Midbrain (tissue), 1 donor: ENCODE measurements at regions not wholly inside any gene's neighbourhood (a gene's known extent, or its start where the extent isn't known, plus 50 kb on each side); places are given as distances from the start of the nearest gene placed in this dataset.
"Not testable (repeated sequence)": the region's sequence is repeated elsewhere in the genome, so short reads cannot be mapped to it uniquely, and the experiment has no call there.

Source experiments
- DNase-seq: peaks from one replicate; lab custom pipeline; 2025; lab: John Stamatoyannopoulos, UW

- not testable (repeated sequence) for DNase-seq
These were observed 350.6 kb upstream of the NUPR2 start for GRCh38 chr7:56466607-56467525.

DNA sequence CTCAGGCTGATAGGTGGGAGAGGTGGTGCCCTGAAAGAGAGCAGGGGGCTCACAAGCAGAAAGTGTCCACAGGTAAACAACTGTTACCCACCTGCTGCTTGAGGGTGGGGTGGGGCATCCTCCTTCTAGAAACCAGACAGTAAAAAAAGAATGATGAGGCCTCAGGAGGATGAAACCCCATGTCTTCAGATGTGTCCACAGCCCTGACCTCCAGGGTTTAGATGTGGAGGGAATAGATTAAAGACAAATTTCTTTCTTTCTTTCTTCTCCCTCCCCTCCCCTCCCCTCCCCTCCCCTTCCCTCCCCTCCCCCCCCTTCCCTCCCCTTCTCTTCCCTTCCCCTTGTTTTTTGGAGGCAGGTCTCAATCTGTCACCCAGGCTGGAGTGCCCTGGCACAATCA, 333.5 kb upstream of the NUPR2 start:
- no peak for DNase-seq

GRCh38 chr7:56447864-56448693, 331.9 kb upstream of the NUPR2 start:
- DNase-seq, result no peak

DNA sequence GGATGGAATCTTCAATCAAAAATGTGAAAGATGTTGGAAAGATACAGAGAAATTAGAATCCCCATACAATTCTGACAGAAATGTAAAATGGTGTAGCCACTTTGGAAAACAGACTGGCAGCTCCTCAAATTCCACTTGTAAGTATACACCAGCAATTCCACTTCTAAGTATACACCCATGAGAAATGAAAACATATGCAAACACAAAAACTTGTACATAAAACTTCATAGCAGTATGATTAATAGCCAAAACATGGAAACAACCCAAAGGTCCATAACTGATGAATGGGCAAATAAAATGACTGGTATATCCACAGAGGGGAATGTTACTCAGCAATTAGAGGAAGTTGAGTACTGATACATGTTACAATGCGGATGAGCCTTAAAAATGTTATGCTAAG, 304.3 kb upstream of the NUPR2 start:
- DNase-seq, result not testable (repeated sequence)

- no peak for DNase-seq
These were observed 259.0 kb upstream of the NUPR2 start for GRCh38 chr7:56375173-56375572.

- not testable (repeated sequence) for DNase-seq
These were observed 258.4 kb upstream of the NUPR2 start for GRCh38 chr7:56374666-56375065.

GRCh38 chr7:56373314-56373713, 257.1 kb upstream of the NUPR2 start:
- DNase-seq, result not testable (repeated sequence)

DNA sequence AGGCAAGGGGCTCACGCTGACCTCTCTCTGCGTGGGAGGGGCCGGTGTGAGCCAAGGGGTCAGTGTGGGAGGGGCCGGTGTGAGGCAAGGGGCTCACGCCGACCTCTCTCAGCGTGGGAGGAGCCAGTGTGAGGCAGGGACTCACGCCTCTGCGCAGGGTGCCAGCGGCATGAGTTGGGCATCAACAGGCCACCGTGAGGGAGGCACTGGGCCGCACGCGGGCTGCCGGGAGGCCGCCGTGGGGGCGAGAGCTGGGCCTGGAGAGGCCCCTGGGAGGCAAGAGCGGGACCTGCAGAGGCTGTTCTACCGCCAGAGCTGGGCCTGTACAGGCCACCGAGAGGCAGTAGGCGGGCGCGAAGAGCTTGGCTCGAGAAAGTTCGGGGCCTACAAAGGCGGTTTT, 255.6 kb upstream of the NUPR2 start:
- not testable (repeated sequence) for DNase-seq

- DNase-seq, result not testable (repeated sequence)
These were observed 254.1 kb upstream of the NUPR2 start for GRCh38 chr7:56370208-56370872.

GRCh38 chr7:56367914-56368313, 251.7 kb upstream of the NUPR2 start:
- DNase-seq, result not testable (repeated sequence)

GRCh38 chr7:56367411-56367810, 251.2 kb upstream of the NUPR2 start:
- not testable (repeated sequence) for DNase-seq

- DNase-seq, result not testable (repeated sequence)
These were observed 250.5 kb upstream of the NUPR2 start for GRCh38 chr7:56366701-56367100.

GRCh38 chr7:56352576-56352975, 236.4 kb upstream of the NUPR2 start:
- not testable (repeated sequence) for DNase-seq

DNA sequence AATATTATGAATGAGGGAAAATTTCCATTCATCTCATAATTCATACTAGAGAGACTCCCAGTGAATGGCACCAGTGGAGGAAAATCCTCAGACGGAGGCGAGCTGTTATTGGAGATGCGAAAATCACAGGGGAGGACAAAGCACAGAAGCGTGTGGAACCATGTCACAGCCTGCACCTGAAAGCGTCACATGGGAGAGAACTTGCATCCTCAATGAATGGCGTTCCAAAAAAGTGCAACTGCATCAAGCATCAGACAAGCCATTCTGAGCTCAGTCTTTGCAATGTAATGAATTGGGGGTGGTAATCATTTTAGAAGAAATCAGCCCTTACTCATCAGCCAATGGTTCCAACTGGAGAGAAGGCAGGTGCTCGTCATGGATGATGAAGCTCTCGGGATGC, 235.0 kb upstream of the NUPR2 start:
- DNase-seq, result not testable (repeated sequence)

DNA sequence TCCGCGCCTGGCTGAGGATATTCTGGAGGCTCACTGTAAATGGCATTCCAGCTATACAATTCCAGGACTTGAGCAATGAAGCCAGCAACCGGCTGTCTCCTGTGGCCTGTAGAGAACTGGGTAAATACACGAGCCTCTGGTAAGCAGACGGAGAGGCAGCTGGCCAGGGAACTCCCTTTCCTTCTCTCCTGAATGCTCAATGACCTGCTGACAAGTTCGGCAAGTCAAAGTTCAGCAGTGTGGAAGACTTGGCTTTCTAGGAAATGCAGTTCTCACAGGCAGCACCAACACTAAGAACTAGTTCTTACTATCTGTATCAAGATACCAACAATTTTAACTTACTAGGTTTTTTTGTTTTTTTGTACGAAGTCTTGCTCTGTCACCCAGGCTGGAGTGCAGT, 232.1 kb upstream of the NUPR2 start:
- DNase-seq, result not testable (repeated sequence)

- DNase-seq, result not testable (repeated sequence)
These were observed 212.1 kb upstream of the NUPR2 start for GRCh38 chr7:56328327-56328726.

DNA sequence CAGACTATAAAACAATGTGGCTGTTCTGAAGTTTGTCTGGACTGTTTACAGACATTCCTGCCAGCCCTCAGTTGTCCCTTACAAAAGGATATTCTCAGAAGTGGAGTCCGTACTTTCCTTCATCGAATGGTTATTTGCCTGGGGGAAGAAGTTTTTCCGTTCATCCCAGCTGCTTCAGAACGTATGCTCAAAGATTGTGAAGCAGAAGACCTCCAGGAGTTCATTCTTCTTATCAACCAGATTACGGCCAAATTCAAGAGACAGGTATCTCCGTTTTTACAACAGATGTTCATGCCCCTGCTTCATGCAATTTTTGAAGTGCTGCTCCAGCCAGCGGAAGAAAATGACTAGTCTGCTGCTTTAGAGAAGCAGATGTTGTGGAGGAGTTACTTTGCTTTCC, 174.3 kb upstream of the NUPR2 start:
- DNase-seq, result no peak

DNA sequence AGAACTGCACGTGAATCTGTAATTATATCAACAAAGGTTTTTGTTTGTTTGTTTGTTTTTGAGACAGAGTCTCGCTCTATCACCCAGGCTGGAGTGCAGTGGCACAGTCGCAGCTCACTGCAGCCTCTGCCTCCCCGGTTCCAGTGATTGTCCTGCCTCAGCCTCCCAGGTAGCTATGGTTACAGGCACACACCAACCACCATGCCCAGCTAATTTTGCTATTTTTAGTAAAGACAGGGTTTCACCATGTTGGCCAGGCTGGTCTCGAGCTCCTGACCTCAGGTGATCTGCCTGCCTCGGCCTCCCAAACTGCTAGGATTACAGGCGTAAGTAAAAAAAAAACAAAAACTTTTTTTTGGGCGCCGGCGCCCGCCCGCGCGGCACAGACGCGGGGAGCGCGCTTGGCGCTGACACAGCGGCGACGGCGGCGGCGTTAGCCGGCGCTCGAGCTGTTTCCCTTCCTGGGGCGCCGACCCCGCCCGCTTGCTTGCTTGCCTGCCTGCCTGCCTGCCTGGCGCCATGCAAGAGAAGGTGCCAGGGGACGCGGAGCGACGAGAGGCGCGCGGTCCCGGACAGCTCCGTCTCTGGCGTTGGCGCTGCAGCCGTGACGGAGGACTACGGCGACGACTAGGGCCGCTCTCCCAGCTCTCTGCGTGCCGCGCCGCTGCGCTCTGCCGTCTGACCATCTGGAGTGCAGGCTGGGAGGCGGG, 171.4 kb upstream of the NUPR2 start:
- DNase-seq, result peak; percentile 30

GRCh38 chr7:56256108-56256507, 139.9 kb upstream of the NUPR2 start:
- DNase-seq, result no peak

- no peak for DNase-seq
These were observed 133.9 kb upstream of the NUPR2 start for GRCh38 chr7:56250135-56250534.

DNA sequence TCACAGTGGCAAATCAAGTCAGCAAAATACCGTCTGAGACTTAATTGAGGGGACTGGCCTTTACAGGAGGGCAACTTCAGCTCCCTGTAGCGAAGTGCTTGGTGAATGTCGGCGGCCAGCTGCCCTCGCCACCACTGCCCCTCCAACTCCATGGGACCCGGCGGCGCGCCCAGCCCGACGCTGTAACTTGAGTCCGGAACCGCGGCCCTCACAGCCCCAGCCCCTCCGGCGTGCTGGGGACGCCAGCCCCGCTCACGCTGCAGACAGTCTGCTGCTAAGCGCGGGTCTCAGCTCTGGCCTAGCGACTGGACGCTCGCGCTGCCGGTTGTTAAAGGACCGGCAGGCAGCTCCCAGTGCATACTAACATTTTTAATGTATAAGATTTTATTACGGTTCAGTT, 113.4 kb upstream of the NUPR2 start:
- no peak for DNase-seq

DNA sequence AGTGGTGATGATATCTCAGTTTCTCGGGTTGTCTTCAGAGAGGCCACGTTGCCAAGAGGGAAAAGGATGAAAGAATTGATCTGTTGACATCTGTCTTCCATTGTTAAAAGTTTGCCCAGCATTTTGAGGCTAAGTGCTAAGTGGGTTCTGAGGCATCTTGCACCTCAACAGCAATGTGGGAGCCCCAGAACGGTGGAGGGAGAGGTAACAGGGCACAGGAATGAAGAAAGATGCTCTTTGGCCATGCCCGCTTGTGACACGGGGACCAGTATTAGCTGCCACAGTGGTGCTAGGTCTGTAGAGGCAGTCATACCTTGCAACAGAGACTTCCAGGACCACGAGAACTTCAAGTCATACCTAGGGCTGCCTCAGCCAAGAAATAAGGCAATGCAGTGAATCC, 106.6 kb upstream of the NUPR2 start:
- no peak for DNase-seq
